ENCODE measurements at regions not wholly inside any gene's neighbourhood (a gene's known extent, or its start where the extent isn't known, plus 50 kb on each side); places are given as distances from the start of the nearest gene placed in this dataset.

- DNase-seq (ENCODE audit: low read depth, low spot score): no peak
- H3K4me3 ChIP-seq (ENCODE audit: low read depth, low read length): no peak overlapping the region
- POLR2A ChIA-PET: no interaction called here
- CTCF ChIA-PET: no interaction called here
- TF ChIP-seq CTCF (IDR thresholded peaks at IDR 0.05; ENCODE audit: insufficient read depth, low read length, missing control alignments): no peak
Observed at GRCh38 chr11:112525270-112525669, 264.6 kb upstream of the PLET1 start.

GRCh38 chr11:112525844-112526590 is 265.4 kb upstream of the PLET1 start:
- POLR2A ChIA-PET: no interaction called here
- CTCF ChIA-PET: no interaction called here
- no peak for TF ChIP-seq CTCF (IDR thresholded peaks at IDR 0.05; ENCODE audit: insufficient read depth, low read length, missing control alignments)
- no peak for DNase-seq (ENCODE audit: low read depth, low spot score)
- no peak overlapping the region for H3K4me3 ChIP-seq (ENCODE audit: low read depth, low read length)

GRCh38 chr11:112526699-112527416 is 266.2 kb upstream of the PLET1 start:
- ChIA-PET CTCF (no interaction called here), POLR2A (no interaction called here)
- TF ChIP-seq CTCF (IDR thresholded peaks at IDR 0.05; ENCODE audit: insufficient read depth, low read length, missing control alignments): no peak
- no peak for DNase-seq (ENCODE audit: low read depth, low spot score)
- H3K4me3 ChIP-seq (ENCODE audit: low read depth, low read length): no peak overlapping the region

- no peak for TF ChIP-seq CTCF (IDR thresholded peaks at IDR 0.05; ENCODE audit: insufficient read depth, low read length, missing control alignments)
- no peak overlapping the region for H3K4me3 ChIP-seq (ENCODE audit: low read depth, low read length)
- POLR2A ChIA-PET: no interaction called here
- no peak for DNase-seq (ENCODE audit: low read depth, low spot score)
- CTCF ChIA-PET: no interaction called here
Observed at GRCh38 chr11:112529071-112529470, 268.4 kb upstream of the PLET1 start.

GRCh38 chr11:112532506-112532905 is 271.8 kb upstream of the PLET1 start:
- DNase-seq (ENCODE audit: low read depth, low spot score): no peak
- no peak for TF ChIP-seq CTCF (IDR thresholded peaks at IDR 0.05; ENCODE audit: insufficient read depth, low read length, missing control alignments)
- no peak overlapping the region for H3K4me3 ChIP-seq (ENCODE audit: low read depth, low read length)
- ChIA-PET CTCF (interaction anchor here (1.0 kb wide), 1 partner anchor 56 kb away, joined by 3 read pairs; no protein-coding TSS in a partner anchor), POLR2A (no interaction called here)

- no peak overlapping the region for H3K4me3 ChIP-seq (ENCODE audit: low read depth, low read length)
- CTCF ChIA-PET: no interaction called here
- TF ChIP-seq CTCF (IDR thresholded peaks at IDR 0.05; ENCODE audit: insufficient read depth, low read length, missing control alignments): no peak
- POLR2A ChIA-PET: no interaction called here
- DNase-seq (ENCODE audit: low read depth, low spot score): no peak
Observed at GRCh38 chr11:112533682-112534081, 273.0 kb upstream of the PLET1 start.
